ENCODE measurements at regions not wholly inside any gene's neighbourhood (a gene's known extent, or its start where the extent isn't known, plus 50 kb on each side); places are given as distances from the start of the nearest gene placed in this dataset.

- intact Hi-C loops (cut with micrococcal nuclease): no loop called here
- POLR2A ChIA-PET: interaction anchor here (0.9 kb wide), 1 partner anchor 14 kb away, joined by 3 read pairs; no protein-coding TSS in a partner anchor
- Mint-ChIP-seq H3K27ac (peak overlapping the region in 2 of 9 donors; percentile 6 to 56), H3K9me3 (peaks cover 0 to 1% (median 0%) of the 10 kb centered on the region in 11 donors), H3K27me3 (peaks cover 4 to 19% (median 5%) of the 10 kb centered on the region in 5 donors), H3K4me3 (no peak overlapping the region), H3K36me3 (no peaks in the 10 kb centered on the region), H3K4me1 (peaks cover 9 to 36% (median 19%) of the 10 kb centered on the region in 7 donors)
- H3K4me3 ChIP-seq (ENCODE audit: low read length): no peak overlapping the region
- H3K27ac ChIP-seq (ENCODE audit: low read depth, low read length): no peak overlapping the region
- no peaks in the 10 kb centered on the region for H3K27me3 ChIP-seq (ENCODE audit: control insufficient read depth in 2 of 2, insufficient read depth in 2 of 2, low read length in 2 of 2)
- CTCF ChIA-PET: no interaction called here
- no peak for ATAC-seq
- no peaks in the 10 kb centered on the region for H3K36me3 ChIP-seq (ENCODE audit: control insufficient read depth in 2 of 3, insufficient read depth in 3 of 3, low read length in 3 of 3)
- H3K9me3 ChIP-seq (ENCODE audit: control insufficient read depth in 2 of 3, low read length in 3 of 3): no peaks in the 10 kb centered on the region
- no peaks in the 10 kb centered on the region for H3K4me1 ChIP-seq (ENCODE audit: control insufficient read depth in 2 of 2, insufficient read depth in 2 of 2, low read length in 2 of 2)
- no peak for DNase-seq
Observed at GRCh38 chr13:50526661-50527071, 316.8 kb downstream of the DLEU7 start.

- H3K36me3 ChIP-seq (ENCODE audit: control insufficient read depth in 2 of 3, insufficient read depth in 3 of 3, low read length in 3 of 3): no peaks in the 10 kb centered on the region
- H3K4me3 Mint-ChIP-seq: no peak overlapping the region
- H3K27me3 Mint-ChIP-seq: peaks cover under 1 to 19% (median 4%) of the 10 kb centered on the region in 5 donors
- no peak overlapping the region for H3K27ac ChIP-seq (ENCODE audit: low read depth, low read length)
- H3K4me1 ChIP-seq (ENCODE audit: control insufficient read depth in 2 of 2, insufficient read depth in 2 of 2, low read length in 2 of 2): no peaks in the 10 kb centered on the region
- POLR2A ChIA-PET: no interaction called here
- H3K4me1 Mint-ChIP-seq: peaks cover 9 to 38% (median 19%) of the 10 kb centered on the region in 7 donors
- intact Hi-C loops (cut with micrococcal nuclease): no loop called here
- ATAC-seq (no peak), DNase-seq (no peak)
- H3K27ac Mint-ChIP-seq: peak overlapping the region in 1 of 9 donors; percentile 14
- CTCF ChIA-PET: no interaction called here
- no peaks in the 10 kb centered on the region for H3K36me3 Mint-ChIP-seq
- H3K9me3 Mint-ChIP-seq: peaks cover 0 to 1% (median 0%) of the 10 kb centered on the region in 11 donors
- H3K9me3 ChIP-seq (ENCODE audit: control insufficient read depth in 2 of 3, low read length in 3 of 3): no peaks in the 10 kb centered on the region
- no peaks in the 10 kb centered on the region for H3K27me3 ChIP-seq (ENCODE audit: control insufficient read depth in 2 of 2, insufficient read depth in 2 of 2, low read length in 2 of 2)
- H3K4me3 ChIP-seq (ENCODE audit: low read length): no peak overlapping the region
Observed at GRCh38 chr13:50527188-50527587, 316.3 kb downstream of the DLEU7 start.

- H3K27ac Mint-ChIP-seq: peak overlapping the region in 2 of 9 donors; percentile 4 to 24
- intact Hi-C loops (cut with micrococcal nuclease): no loop called here
- no peaks in the 10 kb centered on the region for H3K36me3 Mint-ChIP-seq
- ChIA-PET CTCF (no interaction called here), POLR2A (no interaction called here)
- no peak overlapping the region for H3K4me3 Mint-ChIP-seq
- no peak overlapping the region for H3K27ac ChIP-seq (ENCODE audit: low read depth, low read length)
- no peak for DNase-seq
- no peaks in the 10 kb centered on the region for H3K36me3 ChIP-seq (ENCODE audit: control insufficient read depth in 2 of 3, insufficient read depth in 3 of 3, low read length in 3 of 3)
- no peaks in the 10 kb centered on the region for H3K9me3 ChIP-seq (ENCODE audit: control insufficient read depth in 2 of 3, low read length in 3 of 3)
- no peaks in the 10 kb centered on the region for H3K4me1 ChIP-seq (ENCODE audit: control insufficient read depth in 2 of 2, insufficient read depth in 2 of 2, low read length in 2 of 2)
- peaks cover 9 to 38% (median 19%) of the 10 kb centered on the region in 7 donors for H3K4me1 Mint-ChIP-seq
- H3K4me3 ChIP-seq (ENCODE audit: low read length): no peak overlapping the region
- peaks cover 0 to 1% (median 0%) of the 10 kb centered on the region in 11 donors for H3K9me3 Mint-ChIP-seq
- no peak for ATAC-seq
- peaks cover 0 to 22% (median 4%) of the 10 kb centered on the region in 5 donors for H3K27me3 Mint-ChIP-seq
- H3K27me3 ChIP-seq (ENCODE audit: control insufficient read depth in 2 of 2, insufficient read depth in 2 of 2, low read length in 2 of 2): no peaks in the 10 kb centered on the region
Observed at GRCh38 chr13:50527612-50528509, 315.6 kb downstream of the DLEU7 start.

GRCh38 chr13:50529154-50529882 lies 314.2 kb downstream of the DLEU7 start:
- ATAC-seq: no peak
- H3K9me3 Mint-ChIP-seq: peaks cover 0 to 8% (median 5%) of the 10 kb centered on the region in 11 donors
- Histone ChIP-seq H3K4me1 (ENCODE audit: control insufficient read depth in 2 of 2, insufficient read depth in 2 of 2, low read length in 2 of 2) (no peaks in the 10 kb centered on the region), H3K36me3 (ENCODE audit: control insufficient read depth in 2 of 3, insufficient read depth in 3 of 3, low read length in 3 of 3) (no peaks in the 10 kb centered on the region), H3K9me3 (ENCODE audit: control insufficient read depth in 2 of 3, low read length in 3 of 3) (no peaks in the 10 kb centered on the region), H3K27me3 (ENCODE audit: control insufficient read depth in 2 of 2, insufficient read depth in 2 of 2, low read length in 2 of 2) (no peaks in the 10 kb centered on the region), H3K27ac (ENCODE audit: low read depth, low read length) (no peak overlapping the region), H3K4me3 (ENCODE audit: low read length) (no peak overlapping the region)
- DNase-seq: no peak
- peaks cover 0 to 21% (median 4%) of the 10 kb centered on the region in 5 donors for H3K27me3 Mint-ChIP-seq
- POLR2A ChIA-PET: no interaction called here
- intact Hi-C loops (cut with micrococcal nuclease): no loop called here
- no peaks in the 10 kb centered on the region for H3K36me3 Mint-ChIP-seq
- peak overlapping the region in 1 of 10 donors; percentile 7 for H3K4me3 Mint-ChIP-seq
- peak overlapping the region in 3 of 9 donors; percentile 11 to 61 (median 23) for H3K27ac Mint-ChIP-seq
- CTCF ChIA-PET: interaction anchor here (1.0 kb wide), 1 partner anchor 532 kb away, joined by 3 read pairs; no protein-coding TSS in a partner anchor
- peaks cover 9 to 38% (median 19%) of the 10 kb centered on the region in 7 donors for H3K4me1 Mint-ChIP-seq

- peaks cover 6 to 35% (median 25%) of the 10 kb centered on the region in 11 donors for H3K9me3 Mint-ChIP-seq
- ATAC-seq (no peak), DNase-seq (no peak)
- H3K36me3 Mint-ChIP-seq: peaks cover 7 to 19% (median 9%) of the 10 kb centered on the region in 5 donors
- intact Hi-C loops (cut with micrococcal nuclease): loop anchor here (1.0 to 5.0 kb wide), 9 partner anchors 269 to 556 kb away; partner anchors contain the start of gene TRIM13 (in 2 of the 2)
- H3K36me3 ChIP-seq (ENCODE audit: control insufficient read depth in 2 of 3, insufficient read depth in 3 of 3, low read length in 3 of 3): no peaks in the 10 kb centered on the region
- H3K4me1 ChIP-seq (ENCODE audit: control insufficient read depth in 2 of 2, insufficient read depth in 2 of 2, low read length in 2 of 2): no peaks in the 10 kb centered on the region
- ChIA-PET CTCF (interaction anchor here (0.6 kb wide), 1 partner anchor 57 kb away, joined by 3 read pairs; no protein-coding TSS in a partner anchor), POLR2A (no interaction called here)
- H3K4me3 Mint-ChIP-seq: no peak overlapping the region
- no peak overlapping the region for H3K27ac ChIP-seq (ENCODE audit: low read depth, low read length)
- H3K4me1 Mint-ChIP-seq: peaks cover 9 to 28% (median 13%) of the 10 kb centered on the region in 7 donors
- peaks cover 0 to 17% (median 11%) of the 10 kb centered on the region in 5 donors for H3K27me3 Mint-ChIP-seq
- no peak overlapping the region for H3K27ac Mint-ChIP-seq
- H3K27me3 ChIP-seq (ENCODE audit: control insufficient read depth in 2 of 2, insufficient read depth in 2 of 2, low read length in 2 of 2): no peaks in the 10 kb centered on the region
- peaks cover 0 to 15% (median 0%) of the 10 kb centered on the region in 3 experiments for H3K9me3 ChIP-seq (ENCODE audit: control insufficient read depth in 2 of 3, low read length in 3 of 3)
- H3K4me3 ChIP-seq (ENCODE audit: low read length): no peak overlapping the region
Observed at GRCh38 chr13:50531917-50532899, 311.3 kb downstream of the DLEU7 start.

DNA sequence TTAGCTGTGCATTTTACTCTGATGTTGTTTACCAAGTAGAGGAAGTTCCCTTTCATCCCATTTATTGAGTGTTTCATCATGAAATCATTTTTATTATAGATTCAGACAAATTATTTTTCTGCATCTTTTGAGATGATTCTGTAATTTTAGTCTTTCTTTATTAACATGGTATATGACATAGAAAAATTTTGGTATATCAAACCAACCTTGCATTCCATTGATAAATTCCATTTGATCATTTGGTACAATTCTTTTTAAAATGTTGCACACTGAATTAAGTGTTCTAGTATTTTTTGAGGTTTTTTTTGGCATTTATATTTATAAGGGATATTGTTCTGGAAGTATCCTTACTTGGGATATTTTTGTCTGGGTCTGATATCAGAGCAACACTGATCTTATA lies 308.4 kb downstream of the DLEU7 start:
- Histone ChIP-seq H3K27ac (ENCODE audit: low read depth, low read length) (no peak overlapping the region), H3K4me3 (ENCODE audit: low read length) (no peak overlapping the region), H3K4me1 (ENCODE audit: control insufficient read depth in 2 of 2, insufficient read depth in 2 of 2, low read length in 2 of 2) (no peaks in the 10 kb centered on the region), H3K9me3 (ENCODE audit: control insufficient read depth in 2 of 3, low read length in 3 of 3) (peaks cover 0 to 19% (median 0%) of the 10 kb centered on the region in 3 experiments), H3K36me3 (ENCODE audit: control insufficient read depth in 2 of 3, insufficient read depth in 3 of 3, low read length in 3 of 3) (no peaks in the 10 kb centered on the region), H3K27me3 (ENCODE audit: control insufficient read depth in 2 of 2, insufficient read depth in 2 of 2, low read length in 2 of 2) (no peaks in the 10 kb centered on the region)
- DNase-seq (no peak), ATAC-seq (no peak)
- peaks cover 12 to 52% (median 35%) of the 10 kb centered on the region in 11 donors for H3K9me3 Mint-ChIP-seq
- POLR2A ChIA-PET: no interaction called here
- no peak overlapping the region for H3K27ac Mint-ChIP-seq
- peaks cover 0 to 2% (median 0%) of the 10 kb centered on the region in 7 donors for H3K4me1 Mint-ChIP-seq
- H3K27me3 Mint-ChIP-seq: peaks cover 0 to 21% (median 17%) of the 10 kb centered on the region in 5 donors
- H3K36me3 Mint-ChIP-seq: peaks cover 7 to 26% (median 9%) of the 10 kb centered on the region in 5 donors
- CTCF ChIA-PET: no interaction called here
- H3K4me3 Mint-ChIP-seq: no peak overlapping the region
- intact Hi-C loops (cut with micrococcal nuclease): no loop called here

All from naive thymus-derived CD4-positive, alpha-beta T cell (primary cell).